Endodermal cell (in vitro differentiated cells): ENCODE measurements at regions not wholly inside any gene's neighbourhood (a gene's known extent, or its start where the extent isn't known, plus 50 kb on each side); places are given as distances from the start of the nearest gene placed in this dataset.
"Not testable (repeated sequence)": the region's sequence is repeated elsewhere in the genome, so short reads cannot be mapped to it uniquely, and the experiment has no call there.

Experiments used
- DNase-seq: peaks from one replicate; pipeline ENCODE4 v3.0.0-alpha.2; 2017
- H3K27ac ChIP-seq: 2 replicates; pipeline ENCODE4 v1.5.1; 2013; ENCODE audit warnings: mild to moderate bottlenecking, low read depth, low read length, moderate library complexity
- H3K27me3 ChIP-seq: 2 replicates; pipeline ENCODE4 v1.6.1; 2013; ENCODE audit warnings: mild to moderate bottlenecking, low read length, moderate library complexity; ENCODE audit not compliant: insufficient read depth, control insufficient read depth, poor library complexity, severe bottlenecking
- H3K36me3 ChIP-seq: 2 replicates; pipeline ENCODE4 v1.7.0; 2013; ENCODE audit warnings: mild to moderate bottlenecking, low read length, moderate library complexity; ENCODE audit not compliant: control insufficient read depth, insufficient read depth
- H3K4me1 ChIP-seq: one replicate; pipeline ENCODE4 v1.7.0; 2013; ENCODE audit warnings: low read length; ENCODE audit not compliant: control insufficient read depth, insufficient read depth
- H3K4me3 ChIP-seq: 2 replicates; pipeline ENCODE4 v1.5.1; 2013; ENCODE audit warnings: mild to moderate bottlenecking, low read length, moderate library complexity
- H3K9ac ChIP-seq: 2 replicates; pipeline ENCODE4 v1.6.1; 2013; ENCODE audit warnings: mild to moderate bottlenecking, low read length, moderate library complexity; ENCODE audit not compliant: poor library complexity, severe bottlenecking; ENCODE audit errors: extremely low read depth
- H3K9me3 ChIP-seq: 2 replicates; pipeline ENCODE4 v1.6.1; 2013; ENCODE audit warnings: mild to moderate bottlenecking, low read length, moderate library complexity; ENCODE audit not compliant: control insufficient read depth
- H3K27ac Mint-ChIP-seq: 2 replicates; pipeline ENCODE4 v1.8.0; 2020; ENCODE audit warnings: mixed read lengths
- H3K27me3 Mint-ChIP-seq: 2 replicates; pipeline ENCODE4 v1.8.0; 2021; ENCODE audit warnings: mild to moderate bottlenecking, mixed read lengths; ENCODE audit not compliant: insufficient read depth
- H3K36me3 Mint-ChIP-seq: 2 replicates; pipeline ENCODE4 v1.8.0; 2020; ENCODE audit warnings: low read depth, mixed read lengths
- H3K4me1 Mint-ChIP-seq: 2 replicates; pipeline ENCODE4 v1.8.0; 2020; ENCODE audit warnings: mixed read lengths
- H3K4me3 Mint-ChIP-seq: 2 replicates; pipeline ENCODE4 v1.8.0; 2020; ENCODE audit warnings: mild to moderate bottlenecking, moderate library complexity, mixed read lengths
- H3K9me3 Mint-ChIP-seq: 2 replicates; pipeline ENCODE4 v1.8.0; 2020; ENCODE audit warnings: mild to moderate bottlenecking, mixed read lengths
- WGBS, 2 experiments: methylation state at CpG; one replicate each; pipeline versions ENCODE4 v1.1.5 to v1.1.7; 2013; ENCODE audit warnings: missing lambda C conversion rate in 2 of 2, mixed read lengths in 1 of 2; ENCODE audit not compliant: insufficient coverage in 1 of 2, insufficient read length in 1 of 2; 5-methylcytosine and 5-hydroxymethylcytosine counted together
- TF ChIP-seq, protein P1 (sequence below): fragments of 200-600 bp; sonication (generic); conservative IDR thresholded peaks from 2 replicates; pipeline ENCODE4 v1.5.0; 2021; ENCODE audit warnings: antibody characterized with exemption, mild to moderate bottlenecking

DNA sequence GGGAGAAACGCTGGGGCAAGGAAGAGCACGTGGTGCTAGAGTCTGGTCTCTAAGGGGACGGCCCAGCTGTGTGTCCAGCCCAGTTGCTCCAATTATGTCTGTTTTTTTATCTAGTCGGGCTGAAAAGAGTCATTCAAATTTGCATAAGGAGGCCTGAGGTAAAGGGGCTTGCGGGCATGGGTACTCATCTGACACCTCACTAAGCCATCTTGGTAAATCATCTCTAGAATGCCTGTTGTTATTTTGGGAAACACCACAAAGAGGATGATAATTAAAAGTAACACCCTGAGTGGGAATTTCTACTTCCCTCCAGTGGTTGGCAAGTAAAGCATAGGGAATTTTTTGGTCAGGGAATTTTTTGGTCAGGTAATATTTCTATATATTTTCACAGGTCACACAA, 196.1 kb upstream of the ALG10B start:
- no peak overlapping the region for H3K9ac ChIP-seq
- TF ChIP-seq, protein P1, sequence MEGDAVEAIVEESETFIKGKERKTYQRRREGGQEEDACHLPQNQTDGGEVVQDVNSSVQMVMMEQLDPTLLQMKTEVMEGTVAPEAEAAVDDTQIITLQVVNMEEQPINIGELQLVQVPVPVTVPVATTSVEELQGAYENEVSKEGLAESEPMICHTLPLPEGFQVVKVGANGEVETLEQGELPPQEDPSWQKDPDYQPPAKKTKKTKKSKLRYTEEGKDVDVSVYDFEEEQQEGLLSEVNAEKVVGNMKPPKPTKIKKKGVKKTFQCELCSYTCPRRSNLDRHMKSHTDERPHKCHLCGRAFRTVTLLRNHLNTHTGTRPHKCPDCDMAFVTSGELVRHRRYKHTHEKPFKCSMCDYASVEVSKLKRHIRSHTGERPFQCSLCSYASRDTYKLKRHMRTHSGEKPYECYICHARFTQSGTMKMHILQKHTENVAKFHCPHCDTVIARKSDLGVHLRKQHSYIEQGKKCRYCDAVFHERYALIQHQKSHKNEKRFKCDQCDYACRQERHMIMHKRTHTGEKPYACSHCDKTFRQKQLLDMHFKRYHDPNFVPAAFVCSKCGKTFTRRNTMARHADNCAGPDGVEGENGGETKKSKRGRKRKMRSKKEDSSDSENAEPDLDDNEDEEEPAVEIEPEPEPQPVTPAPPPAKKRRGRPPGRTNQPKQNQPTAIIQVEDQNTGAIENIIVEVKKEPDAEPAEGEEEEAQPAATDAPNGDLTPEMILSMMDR = no peak
- no peak overlapping the region for H3K4me3 Mint-ChIP-seq
- H3K27me3 ChIP-seq = no peaks in the 10 kb centered on the region
- no peaks in the 10 kb centered on the region for H3K4me1 ChIP-seq
- no peak overlapping the region for H3K4me3 ChIP-seq
- no peaks in the 10 kb centered on the region for H3K36me3 Mint-ChIP-seq
- peaks cover 77% of the 10 kb centered on the region for H3K9me3 ChIP-seq
- 62% methylated on average over 5 of the region's 5 CpGs; no CpG with 5 or more reads in 1 of the 2 experiments for WGBS, 2 experiments
- H3K27ac ChIP-seq = no peak overlapping the region
- H3K27me3 Mint-ChIP-seq = no peaks in the 10 kb centered on the region
- no peaks in the 10 kb centered on the region for H3K4me1 Mint-ChIP-seq
- DNase-seq = no peak
- H3K36me3 ChIP-seq = no peaks in the 10 kb centered on the region
- H3K27ac Mint-ChIP-seq = no peak overlapping the region
- peaks cover 92% of the 10 kb centered on the region for H3K9me3 Mint-ChIP-seq

DNA sequence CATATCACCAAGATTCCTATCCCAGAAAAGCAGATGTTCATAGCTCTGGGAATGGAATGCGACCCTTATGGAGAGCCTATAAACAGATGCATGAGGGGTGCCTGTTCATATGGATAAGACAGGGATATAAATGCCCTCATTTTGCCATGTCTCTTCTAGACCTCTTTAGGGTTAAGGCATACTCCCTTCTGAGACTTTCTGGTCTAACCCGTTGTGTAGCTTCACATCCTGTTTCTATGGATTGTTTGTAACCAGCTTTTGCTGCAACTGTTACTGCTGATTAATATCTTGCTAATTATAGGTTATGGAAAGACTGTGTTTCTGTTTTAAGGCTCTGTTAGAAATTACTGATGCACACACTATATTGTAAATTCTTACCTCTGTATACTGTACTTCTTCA, 193.5 kb upstream of the ALG10B start:
- not testable (repeated sequence) for H3K4me3 Mint-ChIP-seq, H3K9ac ChIP-seq, H3K27me3 Mint-ChIP-seq, H3K36me3 Mint-ChIP-seq, H3K36me3 ChIP-seq, H3K4me3 ChIP-seq, H3K27ac ChIP-seq, H3K4me1 ChIP-seq, H3K27ac Mint-ChIP-seq, DNase-seq, H3K4me1 Mint-ChIP-seq, H3K27me3 ChIP-seq
- H3K9me3 Mint-ChIP-seq = peaks cover 93% of the 10 kb centered on the region
- 61% methylated on average over 2 of the region's 2 CpGs; no CpG with 5 or more reads in 1 of the 2 experiments for WGBS, 2 experiments
- peaks cover 71% of the 10 kb centered on the region for H3K9me3 ChIP-seq

DNA sequence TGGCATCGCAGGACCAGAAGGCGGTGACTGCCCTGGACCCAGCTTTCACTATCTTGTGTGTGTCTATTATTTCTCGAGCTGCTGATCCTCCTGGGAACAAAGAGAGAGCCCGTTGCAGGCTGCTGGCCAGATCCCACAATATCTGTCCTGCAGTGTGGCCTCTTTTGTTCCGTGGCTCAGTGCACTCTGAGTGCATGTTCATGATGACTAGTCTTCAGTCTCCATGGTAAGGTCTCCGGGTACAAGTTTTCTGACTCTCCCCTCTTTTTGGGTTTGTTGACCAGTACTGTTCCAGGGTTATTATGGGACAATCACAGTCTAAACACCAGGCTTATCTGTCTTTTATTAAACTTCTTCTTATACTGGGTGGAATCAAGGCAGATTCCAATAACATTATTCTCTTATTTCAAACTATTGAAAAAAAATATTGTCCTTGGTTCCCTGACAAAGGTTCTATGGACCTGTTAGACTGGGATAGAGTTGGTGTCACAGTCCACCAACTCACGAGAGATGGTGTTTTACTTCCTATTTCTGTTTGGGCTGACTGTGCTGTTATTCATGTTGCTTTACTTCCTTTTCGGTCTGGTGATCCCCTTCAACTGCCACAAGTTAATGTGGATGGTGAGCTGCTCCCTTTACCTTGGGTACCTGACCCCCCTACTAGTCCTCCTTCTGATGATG, 192.9 kb upstream of the ALG10B start:
- no peak overlapping the region for H3K27ac ChIP-seq
- no peak overlapping the region for H3K4me3 ChIP-seq
- TF ChIP-seq, protein P1 = no peak
- Mint-ChIP-seq H3K27me3 (no peaks in the 10 kb centered on the region), H3K4me3 (no peak overlapping the region), H3K9me3 (peaks cover 91% of the 10 kb centered on the region), H3K27ac (no peak overlapping the region), H3K4me1 (no peaks in the 10 kb centered on the region), H3K36me3 (no peaks in the 10 kb centered on the region)
- H3K36me3 ChIP-seq = no peaks in the 10 kb centered on the region
- WGBS, 2 experiments = 67 to 80% methylated on average over 2 to 8 of the region's 8 CpGs
- H3K9ac ChIP-seq = no peak overlapping the region
- H3K9me3 ChIP-seq = peaks cover 64% of the 10 kb centered on the region
- DNase-seq = no peak
- no peaks in the 10 kb centered on the region for H3K4me1 ChIP-seq
- H3K27me3 ChIP-seq = no peaks in the 10 kb centered on the region
